Vagina (tissue), 2 donors: ENCODE measurements at regions not wholly inside any gene's neighbourhood (a gene's known extent, or its start where the extent isn't known, plus 50 kb on each side); places are given as distances from the start of the nearest gene placed in this dataset.

ENCODE experiments used
- DNase-seq, 2 donors: peaks; one replicate each; pipeline ENCODE4 v3.0.0-alpha.2; 2017; ENCODE audit errors: extremely low spot score in 2 of 2
- H3K27ac ChIP-seq: fragments of 200-600 bp; sonication (generic); one replicate; pipeline ENCODE4 v1.5.1; 2019
- H3K27me3 ChIP-seq: fragments of 200-600 bp; sonication (generic); one replicate; pipeline ENCODE4 v1.5.1; 2019
- H3K36me3 ChIP-seq, 2 donors: fragments of 200-600 bp; sonication (generic); one replicate each; pipeline ENCODE4 v1.5.1; 2017 to 2019
- H3K4me1 ChIP-seq: fragments of 200-600 bp; sonication (generic); one replicate; pipeline ENCODE4 v1.5.1; 2019
- H3K4me3 ChIP-seq, 2 donors: fragments of 200-600 bp; sonication (generic); 1 replicate in 1 of 2; 2 replicates in 1 of 2; pipeline ENCODE4 v1.5.1; 2016 to 2019
- H3K9me3 ChIP-seq: fragments of 200-600 bp; sonication (generic); one replicate; pipeline ENCODE4 v1.5.1; 2019
- CTCF ChIP-seq, 3 experiments: fragments of 450-650 bp in 2 of 3; fragments of 200-600 bp in 1 of 3; sonication (generic) in 1 of 3; IDR thresholded peaks; one replicate each; pipeline ENCODE4 v1.5.1; 2017 to 2019; ENCODE audit warnings: antibody characterized with exemption in 3 of 3, mild to moderate bottlenecking in 2 of 3, moderate library complexity in 2 of 3
- POLR2A ChIP-seq, 2 donors: fragments of 450-650 bp; IDR thresholded peaks; one replicate each; pipeline ENCODE4 v1.6.1; 2017; ENCODE audit warnings: antibody characterized with exemption in 2 of 2, mild to moderate bottlenecking in 2 of 2, moderate library complexity in 2 of 2
- POLR2AphosphoS5 ChIP-seq, 2 donors: sonication (generic); formaldehyde crosslinking; IDR thresholded peaks; one replicate each; pipeline ENCODE4 v1.9.0; 2017; ENCODE audit warnings: antibody characterized with exemption in 2 of 2, mild to moderate bottlenecking in 2 of 2, low read depth in 1 of 2; ENCODE audit not compliant: insufficient read depth in 1 of 2
- intact Hi-C: fragments of 100-400 bp; cut with DNase I; formaldehyde crosslinking; loops from one replicate; pipeline ENCODE4 v1.15.1; 2023

- intact Hi-C loops, result no loop called here
- no peak overlapping the region for H3K4me3 ChIP-seq
- H3K4me1 ChIP-seq, result no peaks in the 10 kb centered on the region
Measured at GRCh38 chr13:80742033-80742432, 401.1 kb upstream of the SPRY2 start.

GRCh38 chr13:80740071-80740470, 399.1 kb upstream of the SPRY2 start:
- TF ChIP-seq POLR2AphosphoS5 (IDR thresholded peaks at IDR 0.05; ENCODE audit: insufficient read depth in 1 of 2, low read depth in 1 of 2) (no peak), POLR2A (IDR thresholded peaks at IDR 0.05) (no peak), CTCF (IDR thresholded peaks at IDR 0.05) (no peak)
- intact Hi-C loops, result no loop called here
- no peaks in the 10 kb centered on the region for H3K4me1 ChIP-seq

More at GRCh38 chr13:80742033-80742432, 401.1 kb upstream of the SPRY2 start:
- no peak for DNase-seq
- Histone ChIP-seq H3K27ac (no peak overlapping the region), H3K9me3 (no peaks in the 10 kb centered on the region), H3K36me3 (no peaks in the 10 kb centered on the region), H3K27me3 (no peaks in the 10 kb centered on the region)
- no peak for TF ChIP-seq CTCF (IDR thresholded peaks at IDR 0.05)
- TF ChIP-seq POLR2A (IDR thresholded peaks at IDR 0.05), result no peak
- TF ChIP-seq POLR2AphosphoS5 (IDR thresholded peaks at IDR 0.05; ENCODE audit: insufficient read depth in 1 of 2, low read depth in 1 of 2), result no peak

GRCh38 chr13:80737513-80737912, 396.6 kb upstream of the SPRY2 start:
- no peak overlapping the region for H3K4me3 ChIP-seq
- no peaks in the 10 kb centered on the region for H3K4me1 ChIP-seq
- no peak overlapping the region for H3K27ac ChIP-seq
- no peaks in the 10 kb centered on the region for H3K27me3 ChIP-seq
- H3K9me3 ChIP-seq, result no peaks in the 10 kb centered on the region
- no peaks in the 10 kb centered on the region for H3K36me3 ChIP-seq
- intact Hi-C loops, result no loop called here
- no peak for DNase-seq
- no peak for TF ChIP-seq POLR2A (IDR thresholded peaks at IDR 0.05)

More at GRCh38 chr13:80740071-80740470, 399.1 kb upstream of the SPRY2 start:
- Histone ChIP-seq H3K4me3 (no peak overlapping the region), H3K27me3 (no peaks in the 10 kb centered on the region), H3K27ac (no peak overlapping the region), H3K9me3 (no peaks in the 10 kb centered on the region), H3K36me3 (no peaks in the 10 kb centered on the region)
- no peak for DNase-seq

- Histone ChIP-seq H3K4me1 (no peaks in the 10 kb centered on the region), H3K9me3 (no peaks in the 10 kb centered on the region), H3K36me3 (no peaks in the 10 kb centered on the region), H3K27me3 (no peaks in the 10 kb centered on the region), H3K4me3 (no peak overlapping the region), H3K27ac (no peak overlapping the region)
- TF ChIP-seq POLR2A (IDR thresholded peaks at IDR 0.05), result no peak
- TF ChIP-seq POLR2AphosphoS5 (IDR thresholded peaks at IDR 0.05; ENCODE audit: insufficient read depth in 1 of 2, low read depth in 1 of 2), result no peak
- TF ChIP-seq CTCF (IDR thresholded peaks at IDR 0.05), result no peak
- intact Hi-C loops, result no loop called here
- no peak for DNase-seq
Measured at GRCh38 chr13:80727321-80727975, 386.5 kb upstream of the SPRY2 start.

- no peaks in the 10 kb centered on the region for H3K4me1 ChIP-seq
- H3K36me3 ChIP-seq, result no peaks in the 10 kb centered on the region
- no peaks in the 10 kb centered on the region for H3K9me3 ChIP-seq
- no peaks in the 10 kb centered on the region for H3K27me3 ChIP-seq
- intact Hi-C loops, result no loop called here
- no peak overlapping the region for H3K27ac ChIP-seq
- no peak overlapping the region for H3K4me3 ChIP-seq
- TF ChIP-seq CTCF (IDR thresholded peaks at IDR 0.05) (no peak), POLR2A (IDR thresholded peaks at IDR 0.05) (no peak), POLR2AphosphoS5 (IDR thresholded peaks at IDR 0.05; ENCODE audit: insufficient read depth in 1 of 2, low read depth in 1 of 2) (no peak)
- DNase-seq, result no peak
Measured at GRCh38 chr13:80726868-80727267, 385.9 kb upstream of the SPRY2 start.
